ENCODE measurements at regions not wholly inside any gene's neighbourhood (a gene's known extent, or its start where the extent isn't known, plus 50 kb on each side); places are given as distances from the start of the nearest gene placed in this dataset.

DNA sequence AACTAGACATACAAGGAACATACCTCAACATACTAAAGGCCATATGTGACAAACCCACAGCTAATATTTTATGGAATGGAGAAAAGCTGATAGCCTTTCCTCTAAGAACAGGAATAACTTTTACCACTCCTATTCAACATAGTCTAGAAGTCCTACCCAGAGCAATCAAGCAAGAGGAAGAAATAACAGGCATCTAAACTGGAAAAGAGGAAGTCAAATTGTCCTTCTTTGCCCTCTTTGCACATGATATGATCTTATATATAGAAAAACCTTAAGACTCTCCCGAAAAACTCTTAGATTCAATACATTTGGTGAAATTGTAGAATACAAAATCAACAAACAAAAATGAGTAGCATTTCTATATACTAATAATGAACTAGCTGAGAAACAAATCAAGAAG lies 110.0 kb downstream of the ATP23 start:
- TF ChIP-seq, protein P1, sequence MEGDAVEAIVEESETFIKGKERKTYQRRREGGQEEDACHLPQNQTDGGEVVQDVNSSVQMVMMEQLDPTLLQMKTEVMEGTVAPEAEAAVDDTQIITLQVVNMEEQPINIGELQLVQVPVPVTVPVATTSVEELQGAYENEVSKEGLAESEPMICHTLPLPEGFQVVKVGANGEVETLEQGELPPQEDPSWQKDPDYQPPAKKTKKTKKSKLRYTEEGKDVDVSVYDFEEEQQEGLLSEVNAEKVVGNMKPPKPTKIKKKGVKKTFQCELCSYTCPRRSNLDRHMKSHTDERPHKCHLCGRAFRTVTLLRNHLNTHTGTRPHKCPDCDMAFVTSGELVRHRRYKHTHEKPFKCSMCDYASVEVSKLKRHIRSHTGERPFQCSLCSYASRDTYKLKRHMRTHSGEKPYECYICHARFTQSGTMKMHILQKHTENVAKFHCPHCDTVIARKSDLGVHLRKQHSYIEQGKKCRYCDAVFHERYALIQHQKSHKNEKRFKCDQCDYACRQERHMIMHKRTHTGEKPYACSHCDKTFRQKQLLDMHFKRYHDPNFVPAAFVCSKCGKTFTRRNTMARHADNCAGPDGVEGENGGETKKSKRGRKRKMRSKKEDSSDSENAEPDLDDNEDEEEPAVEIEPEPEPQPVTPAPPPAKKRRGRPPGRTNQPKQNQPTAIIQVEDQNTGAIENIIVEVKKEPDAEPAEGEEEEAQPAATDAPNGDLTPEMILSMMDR (IDR thresholded peaks at IDR 0.05; ENCODE audit: unreplicated experiment): no peak
- H3K4me1 Mint-ChIP-seq: no peaks in the 10 kb centered on the region
- H3K9me3 Mint-ChIP-seq: peaks cover 39% of the 10 kb centered on the region
- no peaks in the 10 kb centered on the region for H3K36me3 Mint-ChIP-seq
- no peak for DNase-seq (ENCODE audit: low spot score in 2 of 2, unreplicated experiment in 2 of 2)
- no peak overlapping the region for H3K27ac Mint-ChIP-seq
- no peak overlapping the region for H3K4me3 Mint-ChIP-seq
- no peaks in the 10 kb centered on the region for H3K27me3 Mint-ChIP-seq (ENCODE audit: low read depth)

DNA sequence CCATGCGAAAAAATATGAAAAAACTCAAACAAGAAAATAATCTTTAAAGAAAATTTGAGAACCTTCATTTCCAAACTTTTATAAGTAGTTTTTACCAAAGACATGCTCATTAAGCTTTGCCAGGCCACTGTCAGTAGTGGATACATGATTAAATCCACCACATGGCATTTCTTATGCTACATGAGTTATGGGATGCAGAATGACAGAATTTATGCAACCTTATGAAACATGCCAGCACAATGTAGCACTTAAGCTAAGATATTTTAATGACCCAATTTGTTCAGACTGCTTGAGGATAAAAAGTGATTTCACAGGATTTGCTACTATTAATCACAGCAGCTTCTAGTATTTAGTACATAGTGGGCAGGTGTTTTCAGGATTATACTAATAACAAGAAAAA lies 123.3 kb downstream of the ATP23 start:
- Mint-ChIP-seq H3K27ac (no peak overlapping the region), H3K4me1 (peaks cover 5% of the 10 kb centered on the region)
- TF ChIP-seq, protein P1 (IDR thresholded peaks at IDR 0.05; ENCODE audit: unreplicated experiment): no peak

DNA sequence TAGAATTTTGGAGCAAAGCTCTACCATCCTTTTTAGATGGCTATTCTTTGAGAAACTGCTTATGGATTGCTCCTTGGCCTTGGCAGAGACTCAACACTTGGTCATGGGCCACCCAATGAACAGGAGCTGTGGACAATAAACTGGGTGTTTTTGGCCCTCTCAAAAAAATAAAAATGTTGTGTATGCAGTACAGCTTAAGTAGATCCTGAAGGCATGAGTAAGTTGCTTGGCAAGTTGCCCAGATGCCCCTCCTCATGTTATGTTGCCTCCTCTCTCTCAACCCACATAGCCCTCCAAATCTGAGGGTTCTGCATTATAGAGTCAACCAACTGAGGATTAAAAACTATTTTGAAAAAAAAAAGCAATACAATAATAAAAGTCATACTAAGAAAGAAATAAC lies 124.9 kb downstream of the ATP23 start:
- H3K4me1 Mint-ChIP-seq: peaks cover 6% of the 10 kb centered on the region
- no peaks in the 10 kb centered on the region for H3K36me3 Mint-ChIP-seq
- H3K27ac Mint-ChIP-seq: no peak overlapping the region
- DNase-seq (ENCODE audit: low spot score in 2 of 2, unreplicated experiment in 2 of 2): no peak
- TF ChIP-seq, protein P1 (IDR thresholded peaks at IDR 0.05; ENCODE audit: unreplicated experiment): no peak
- peaks cover 14% of the 10 kb centered on the region for H3K9me3 Mint-ChIP-seq
- H3K4me3 Mint-ChIP-seq: no peak overlapping the region
- no peaks in the 10 kb centered on the region for H3K27me3 Mint-ChIP-seq (ENCODE audit: low read depth)

More for the DNA sequence above, 123.3 kb downstream of the ATP23 start:
- peaks cover 17% of the 10 kb centered on the region for H3K9me3 Mint-ChIP-seq
- H3K4me3 Mint-ChIP-seq: no peak overlapping the region
- H3K27me3 Mint-ChIP-seq (ENCODE audit: low read depth): no peaks in the 10 kb centered on the region
- DNase-seq (ENCODE audit: low spot score in 2 of 2, unreplicated experiment in 2 of 2): no peak
- no peaks in the 10 kb centered on the region for H3K36me3 Mint-ChIP-seq

DNA sequence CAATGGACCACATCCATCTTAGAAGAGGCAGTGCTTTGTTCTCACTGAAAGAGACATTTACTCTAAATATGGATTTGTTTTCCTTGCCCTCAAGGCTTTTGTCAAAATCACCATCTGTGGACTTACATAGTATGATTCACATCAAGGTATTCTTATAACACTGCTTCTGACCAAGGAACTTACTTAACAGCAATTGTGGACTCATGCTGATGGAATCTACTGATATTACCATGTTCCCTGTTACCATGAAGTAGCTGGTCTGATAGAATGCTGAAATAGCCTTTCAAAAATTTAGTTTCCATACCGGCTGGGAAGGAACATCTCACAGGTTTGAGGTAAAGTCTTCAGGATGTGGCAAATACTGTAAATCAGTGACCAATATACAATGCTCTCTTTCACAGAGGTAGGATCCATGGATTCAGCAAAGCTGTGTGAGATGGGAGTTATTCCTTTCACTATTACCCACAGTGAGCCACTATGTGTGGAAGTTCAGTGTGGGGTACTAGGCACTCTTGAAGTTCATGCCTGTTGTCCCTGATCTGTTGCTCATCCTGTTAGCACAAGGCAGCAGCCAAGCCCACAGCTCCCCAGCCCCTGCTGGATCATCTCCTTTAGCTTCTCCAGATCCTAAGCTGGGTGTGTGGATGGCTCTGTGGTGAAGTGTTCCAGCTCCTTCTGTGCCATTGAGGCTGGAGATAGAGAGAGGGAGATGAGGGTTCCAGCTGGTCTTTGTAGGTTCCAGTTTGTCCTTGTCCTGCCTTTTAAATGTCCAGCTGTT lies 126.4 kb downstream of the ATP23 start:
- TF ChIP-seq, protein P1 (IDR thresholded peaks at IDR 0.05; ENCODE audit: unreplicated experiment): no peak
- no peak for DNase-seq (ENCODE audit: low spot score in 2 of 2, unreplicated experiment in 2 of 2)
- Mint-ChIP-seq H3K27ac (no peak overlapping the region), H3K9me3 (peaks cover 10% of the 10 kb centered on the region), H3K4me1 (peaks cover 6% of the 10 kb centered on the region), H3K27me3 (ENCODE audit: low read depth) (peaks cover 2% of the 10 kb centered on the region), H3K4me3 (no peak overlapping the region), H3K36me3 (no peaks in the 10 kb centered on the region)

DNA sequence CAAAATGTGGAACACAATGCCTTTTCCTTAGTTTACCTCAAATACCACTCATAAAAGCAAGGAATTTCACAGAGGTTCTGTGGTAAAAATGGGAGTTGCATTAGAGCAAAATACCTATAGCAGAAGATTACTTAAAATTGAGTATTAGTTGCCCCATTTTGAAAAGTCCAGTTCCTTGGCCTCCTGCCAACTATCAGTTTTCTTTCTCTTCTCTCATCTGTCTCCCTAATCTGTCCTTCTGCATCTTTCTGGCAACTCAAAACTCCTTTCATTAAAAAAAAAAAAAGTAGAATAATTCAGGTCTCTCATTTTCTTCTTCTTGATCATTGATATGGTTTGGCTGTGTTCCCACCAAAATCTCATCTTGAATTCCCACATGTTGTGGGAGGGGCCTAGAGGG lies 127.3 kb downstream of the ATP23 start:
- Mint-ChIP-seq H3K4me1 (peaks cover 6% of the 10 kb centered on the region), H3K27ac (no peak overlapping the region), H3K9me3 (peaks cover 15% of the 10 kb centered on the region), H3K36me3 (no peaks in the 10 kb centered on the region), H3K27me3 (ENCODE audit: low read depth) (peaks cover 2% of the 10 kb centered on the region), H3K4me3 (no peak overlapping the region)
- TF ChIP-seq, protein P1 (IDR thresholded peaks at IDR 0.05; ENCODE audit: unreplicated experiment): no peak
- no peak for DNase-seq (ENCODE audit: low spot score in 2 of 2, unreplicated experiment in 2 of 2)
